Kidney epithelial cell (primary cell): ENCODE measurements at regions not wholly inside any gene's neighbourhood (a gene's known extent, or its start where the extent isn't known, plus 50 kb on each side); places are given as distances from the start of the nearest gene placed in this dataset.
"Not testable (repeated sequence)": the region's sequence is repeated elsewhere in the genome, so short reads cannot be mapped to it uniquely, and the experiment has no call there.

Source experiments
- DNase-seq: peaks from one replicate; pipeline ENCODE4 v3.0.0-alpha.2; 2010; ENCODE audit warnings: low read depth
- H3K27me3 ChIP-seq: 2 replicates; pipeline ENCODE4 v1.6.0; 2011; ENCODE audit warnings: low read length; ENCODE audit not compliant: control insufficient read depth, insufficient read depth
- H3K36me3 ChIP-seq: 2 replicates; pipeline ENCODE4 v1.5.1; 2011; ENCODE audit warnings: low read length; ENCODE audit not compliant: control insufficient read depth, insufficient read depth
- H3K4me3 ChIP-seq: 2 replicates; pipeline ENCODE4 v1.5.1; 2011; ENCODE audit warnings: low read depth, mild to moderate bottlenecking, control low read depth, low read length
- TF ChIP-seq, protein P1 (sequence below): IDR thresholded peaks from 2 replicates; pipeline ENCODE4 v1.5.1; 2011; ENCODE audit warnings: mild to moderate bottlenecking, moderate library complexity, low read length, control low read depth, inconsistent platforms; ENCODE audit not compliant: insufficient read depth, poor library complexity, severe bottlenecking

DNA sequence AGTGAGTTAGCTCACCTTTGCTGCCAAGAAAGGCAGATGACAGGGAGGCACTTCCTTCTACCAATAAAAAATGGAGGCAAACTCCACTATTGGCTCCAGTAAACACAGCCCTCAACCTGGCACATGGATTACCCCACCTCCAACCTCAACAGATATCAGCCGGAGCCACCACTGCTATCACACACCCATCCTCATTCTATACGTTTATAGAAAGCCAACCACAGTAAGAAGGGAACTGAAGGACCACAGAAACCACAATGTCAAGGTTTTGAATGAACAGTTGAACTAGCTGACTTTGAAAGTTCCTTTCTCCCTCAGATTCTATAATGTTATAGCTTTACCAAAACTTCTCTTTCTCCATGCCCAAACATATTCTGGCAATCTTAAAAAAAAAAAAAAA, 526.2 kb downstream of the UQCRFS1 start:
- no peak for DNase-seq
- Histone ChIP-seq H3K36me3 (no peaks in the 10 kb centered on the region), H3K27me3 (no peaks in the 10 kb centered on the region), H3K4me3 (no peak overlapping the region)
- TF ChIP-seq, protein P1, sequence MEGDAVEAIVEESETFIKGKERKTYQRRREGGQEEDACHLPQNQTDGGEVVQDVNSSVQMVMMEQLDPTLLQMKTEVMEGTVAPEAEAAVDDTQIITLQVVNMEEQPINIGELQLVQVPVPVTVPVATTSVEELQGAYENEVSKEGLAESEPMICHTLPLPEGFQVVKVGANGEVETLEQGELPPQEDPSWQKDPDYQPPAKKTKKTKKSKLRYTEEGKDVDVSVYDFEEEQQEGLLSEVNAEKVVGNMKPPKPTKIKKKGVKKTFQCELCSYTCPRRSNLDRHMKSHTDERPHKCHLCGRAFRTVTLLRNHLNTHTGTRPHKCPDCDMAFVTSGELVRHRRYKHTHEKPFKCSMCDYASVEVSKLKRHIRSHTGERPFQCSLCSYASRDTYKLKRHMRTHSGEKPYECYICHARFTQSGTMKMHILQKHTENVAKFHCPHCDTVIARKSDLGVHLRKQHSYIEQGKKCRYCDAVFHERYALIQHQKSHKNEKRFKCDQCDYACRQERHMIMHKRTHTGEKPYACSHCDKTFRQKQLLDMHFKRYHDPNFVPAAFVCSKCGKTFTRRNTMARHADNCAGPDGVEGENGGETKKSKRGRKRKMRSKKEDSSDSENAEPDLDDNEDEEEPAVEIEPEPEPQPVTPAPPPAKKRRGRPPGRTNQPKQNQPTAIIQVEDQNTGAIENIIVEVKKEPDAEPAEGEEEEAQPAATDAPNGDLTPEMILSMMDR = no peak

GRCh38 chr19:28685802-28686201, 527.1 kb downstream of the UQCRFS1 start:
- no peaks in the 10 kb centered on the region for H3K27me3 ChIP-seq
- TF ChIP-seq, protein P1 = no peak
- no peak overlapping the region for H3K4me3 ChIP-seq
- DNase-seq = no peak
- H3K36me3 ChIP-seq = no peaks in the 10 kb centered on the region

DNA sequence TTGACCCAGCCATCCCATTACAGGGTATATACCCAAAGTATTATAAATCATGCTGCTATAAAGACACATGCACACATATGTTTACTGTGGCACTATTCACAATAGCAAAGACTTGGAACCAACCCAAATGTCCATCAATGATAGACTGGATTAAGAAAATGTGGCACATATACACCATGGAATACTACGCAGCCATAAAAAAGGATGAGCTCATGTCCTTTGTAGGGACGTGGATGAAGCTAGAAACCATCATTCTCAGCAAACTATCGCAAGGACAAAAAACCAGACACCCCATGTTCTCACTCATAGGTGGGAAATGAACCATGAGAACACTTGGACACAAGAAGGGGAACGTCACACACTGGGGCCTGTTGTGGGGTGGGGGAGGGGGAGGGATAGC, 527.9 kb downstream of the UQCRFS1 start:
- not testable (repeated sequence) for H3K4me3 ChIP-seq, H3K27me3 ChIP-seq, DNase-seq, H3K36me3 ChIP-seq

DNA sequence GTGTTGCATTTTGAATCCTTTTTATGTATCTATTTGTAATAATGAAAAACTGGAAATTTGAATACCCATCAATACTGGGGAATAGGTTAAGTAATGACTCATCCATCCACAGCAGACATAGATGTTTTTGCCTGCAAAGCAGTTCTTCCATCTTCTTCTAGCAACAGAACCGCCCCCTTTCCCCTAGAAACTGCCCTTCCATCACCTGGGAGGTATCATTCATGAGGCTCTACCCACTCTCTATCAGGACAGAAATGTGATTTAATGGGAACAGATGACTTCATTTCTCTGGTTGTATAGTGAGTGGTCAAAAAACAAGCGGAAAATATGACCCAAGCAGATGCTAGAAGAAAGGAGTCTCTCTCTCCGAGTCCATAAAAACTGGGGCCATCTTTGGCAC, 532.8 kb downstream of the UQCRFS1 start:
- no peaks in the 10 kb centered on the region for H3K27me3 ChIP-seq
- TF ChIP-seq, protein P1 = no peak
- no peak for DNase-seq

GRCh38 chr19:28670836-28671235, 542.1 kb downstream of the UQCRFS1 start:
- no peaks in the 10 kb centered on the region for H3K27me3 ChIP-seq
- no peak overlapping the region for H3K4me3 ChIP-seq
- TF ChIP-seq, protein P1 = no peak
- no peaks in the 10 kb centered on the region for H3K36me3 ChIP-seq
- DNase-seq = no peak

More for the DNA sequence above, 532.8 kb downstream of the UQCRFS1 start:
- Histone ChIP-seq H3K4me3 (no peak overlapping the region), H3K36me3 (no peaks in the 10 kb centered on the region)

DNA sequence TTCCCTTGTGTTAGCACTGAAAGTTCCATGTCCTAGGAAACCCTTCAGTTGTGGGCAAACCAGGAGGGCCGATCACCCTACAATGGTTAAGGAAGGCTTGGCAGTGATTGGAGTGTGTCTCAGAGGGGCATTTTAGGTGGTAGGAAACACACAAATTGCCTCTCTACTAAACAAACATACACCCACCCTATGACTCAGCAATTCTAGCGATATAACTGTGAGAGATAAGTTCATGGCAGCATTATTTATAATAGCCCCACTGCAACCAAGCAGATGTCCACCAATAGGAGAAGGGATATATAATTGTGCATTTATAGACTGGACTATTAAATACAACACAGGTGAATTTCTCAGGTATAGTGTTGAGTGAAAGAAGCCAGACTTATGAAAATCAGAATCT, 543.1 kb downstream of the UQCRFS1 start:
- H3K27me3 ChIP-seq = no peaks in the 10 kb centered on the region
- no peak overlapping the region for H3K4me3 ChIP-seq
- no peaks in the 10 kb centered on the region for H3K36me3 ChIP-seq
- DNase-seq = no peak
- TF ChIP-seq, protein P1 = no peak
